Adrenal gland (tissue), 5 donors: ENCODE measurements at regions not wholly inside any gene's neighbourhood (a gene's known extent, or its start where the extent isn't known, plus 50 kb on each side); places are given as distances from the start of the nearest gene placed in this dataset.

Experiments used
- POLR2A ChIP-seq, 2 donors: fragments of 450-650 bp; IDR thresholded peaks; one replicate each; pipeline ENCODE4 v1.6.1; 2017; ENCODE audit warnings: antibody characterized with exemption in 2 of 2, mild to moderate bottlenecking in 2 of 2, moderate library complexity in 1 of 2
- TF ChIP-seq, protein P1 (sequence below), 6 experiments: fragments of 450-650 bp in 4 of 6; fragments of 200-600 bp in 2 of 6; sonication (generic) in 1 of 6; IDR thresholded peaks; 1 replicate in 5 of 6; 2 replicates in 1 of 6; pipeline versions ENCODE4 v1.5.1 to v1.8.0; 2016 to 2021; ENCODE audit warnings: antibody characterized with exemption in 6 of 6, mild to moderate bottlenecking in 2 of 6, moderate library complexity in 1 of 6
- donor health status: DM: no; HTN: no; CAD: no.

DNA sequence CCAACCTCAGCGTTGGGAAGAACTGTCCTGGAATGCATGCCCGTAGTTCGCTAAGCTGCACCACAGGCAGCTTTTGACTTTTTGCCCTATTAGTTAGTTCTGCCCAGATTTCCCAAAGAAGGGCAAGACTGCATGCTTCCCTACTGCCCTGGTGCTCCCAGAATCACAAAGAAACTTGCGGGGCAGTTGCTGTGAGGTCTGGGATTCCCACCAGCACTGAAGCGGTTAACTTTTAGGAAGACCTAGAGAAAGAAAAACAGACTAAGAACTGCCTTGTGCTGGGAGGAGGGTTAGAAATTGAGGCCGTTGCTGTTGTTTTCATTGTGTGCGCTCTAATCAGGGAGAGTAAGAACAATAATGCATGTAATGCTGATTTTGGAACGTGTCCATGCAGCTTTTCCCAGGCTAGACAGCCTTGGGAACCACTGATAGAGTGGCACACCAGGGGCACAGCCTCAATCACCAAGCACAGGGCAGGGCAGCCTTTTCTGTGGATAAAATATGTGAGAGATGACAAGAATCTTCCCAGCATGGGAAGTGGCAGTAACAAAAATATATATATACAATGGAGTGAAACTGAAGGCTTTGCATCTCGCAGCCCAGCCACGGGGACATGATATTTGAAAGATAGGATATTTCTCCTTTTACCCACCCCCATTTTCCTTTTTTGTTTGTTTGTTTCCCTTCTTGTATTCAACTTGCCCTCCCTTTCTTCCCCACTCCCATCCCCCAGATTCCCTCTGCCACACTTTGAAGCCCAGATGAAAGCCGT is 137.7 kb upstream of the HEY2 start:
- TF ChIP-seq, protein P1, sequence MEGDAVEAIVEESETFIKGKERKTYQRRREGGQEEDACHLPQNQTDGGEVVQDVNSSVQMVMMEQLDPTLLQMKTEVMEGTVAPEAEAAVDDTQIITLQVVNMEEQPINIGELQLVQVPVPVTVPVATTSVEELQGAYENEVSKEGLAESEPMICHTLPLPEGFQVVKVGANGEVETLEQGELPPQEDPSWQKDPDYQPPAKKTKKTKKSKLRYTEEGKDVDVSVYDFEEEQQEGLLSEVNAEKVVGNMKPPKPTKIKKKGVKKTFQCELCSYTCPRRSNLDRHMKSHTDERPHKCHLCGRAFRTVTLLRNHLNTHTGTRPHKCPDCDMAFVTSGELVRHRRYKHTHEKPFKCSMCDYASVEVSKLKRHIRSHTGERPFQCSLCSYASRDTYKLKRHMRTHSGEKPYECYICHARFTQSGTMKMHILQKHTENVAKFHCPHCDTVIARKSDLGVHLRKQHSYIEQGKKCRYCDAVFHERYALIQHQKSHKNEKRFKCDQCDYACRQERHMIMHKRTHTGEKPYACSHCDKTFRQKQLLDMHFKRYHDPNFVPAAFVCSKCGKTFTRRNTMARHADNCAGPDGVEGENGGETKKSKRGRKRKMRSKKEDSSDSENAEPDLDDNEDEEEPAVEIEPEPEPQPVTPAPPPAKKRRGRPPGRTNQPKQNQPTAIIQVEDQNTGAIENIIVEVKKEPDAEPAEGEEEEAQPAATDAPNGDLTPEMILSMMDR (IDR thresholded peaks at IDR 0.05) = no peak
- no peak for TF ChIP-seq POLR2A (IDR thresholded peaks at IDR 0.05)
